Gastroesophageal sphincter (tissue), 4 donors: ENCODE measurements at regions not wholly inside any gene's neighbourhood (a gene's known extent, or its start where the extent isn't known, plus 50 kb on each side); places are given as distances from the start of the nearest gene placed in this dataset.

Experiments used
- ATAC-seq: fragments of 150-250 bp; one replicate; pipeline ENCODE4 v1.9.1; 2016; ENCODE audit warnings: mild to moderate bottlenecking, moderate library complexity
- H3K27ac ChIP-seq, 4 donors: fragments of 200-600 bp; sonication (generic) in 3 of 4; 1 replicate in 3 of 4; 2 replicates in 1 of 4; pipeline ENCODE4 v1.5.1; 2016 to 2019
- H3K27me3 ChIP-seq: fragments of 200-600 bp; sonication (generic); one replicate; pipeline ENCODE4 v1.5.1; 2019
- H3K36me3 ChIP-seq, 2 donors: fragments of 200-600 bp; sonication (generic); one replicate each; pipeline ENCODE4 v1.5.1; 2019; ENCODE audit warnings: control low read depth in 1 of 2
- H3K4me1 ChIP-seq, 3 donors: fragments of 200-600 bp; sonication (generic); 1 replicate in 2 of 3; 2 replicates in 1 of 3; pipeline ENCODE4 v1.5.1; 2016 to 2019; ENCODE audit warnings: control low read depth in 2 of 3
- H3K4me3 ChIP-seq, 2 donors: fragments of 200-600 bp; sonication (generic); one replicate each; pipeline ENCODE4 v1.5.1; 2019; ENCODE audit warnings: mild to moderate bottlenecking in 1 of 2, moderate library complexity in 1 of 2
- H3K9me3 ChIP-seq, 3 donors: fragments of 200-600 bp; sonication (generic); one replicate each; pipeline ENCODE4 v1.5.1; 2017 to 2019; ENCODE audit warnings: control low read depth in 2 of 3
- CTCF ChIP-seq, 4 experiments: fragments of 200-600 bp in 2 of 4; fragments of 450-650 bp in 2 of 4; sonication (generic) in 1 of 4; IDR thresholded peaks; one replicate each; pipeline ENCODE4 v1.5.1; 2017 to 2019; ENCODE audit warnings: antibody characterized with exemption in 4 of 4, mild to moderate bottlenecking in 2 of 4, moderate library complexity in 2 of 4
- EP300 ChIP-seq: sonication (generic); formaldehyde crosslinking; IDR thresholded peaks from one replicate; pipeline ENCODE4 v1.6.1; 2017; ENCODE audit warnings: antibody characterized with exemption, mild to moderate bottlenecking
- POLR2A ChIP-seq, 2 donors: fragments of 450-650 bp; IDR thresholded peaks; one replicate each; pipeline ENCODE4 v1.6.1; 2017; ENCODE audit warnings: antibody characterized with exemption in 2 of 2, mild to moderate bottlenecking in 2 of 2, moderate library complexity in 1 of 2
- POLR2AphosphoS5 ChIP-seq: sonication (generic); formaldehyde crosslinking; IDR thresholded peaks from one replicate; pipeline ENCODE4 v1.6.1; 2017; ENCODE audit warnings: antibody characterized with exemption
- WGBS, 2 donors: methylation state at CpG; one replicate each; pipeline ENCODE4 v1.1.5; 2018; ENCODE audit warnings: low coverage in 1 of 2; 5-methylcytosine and 5-hydroxymethylcytosine counted together

- TF ChIP-seq POLR2AphosphoS5: no peak
- TF ChIP-seq CTCF (IDR thresholded peaks at IDR 0.05): no peak
- TF ChIP-seq EP300: no peak
- no peak for TF ChIP-seq POLR2A (IDR thresholded peaks at IDR 0.05)
- whole genome bisulfite sequencing, 2 donors: 90 to 96% methylated on average over 6 of the region's 6 CpGs
These were observed 1528.7 kb upstream of the CDH9 start for GRCh38 chr5:28567048-28567447.

GRCh38 chr5:28561522-28561921 lies 1523.1 kb upstream of the CDH9 start:
- Histone ChIP-seq H3K27ac (no peak overlapping the region), H3K4me3 (no peak overlapping the region), H3K9me3 (no peaks in the 10 kb centered on the region), H3K4me1 (no peaks in the 10 kb centered on the region), H3K36me3 (no peaks in the 10 kb centered on the region), H3K27me3 (no peaks in the 10 kb centered on the region)
- no peak for ATAC-seq
- TF ChIP-seq POLR2AphosphoS5: no peak
- no peak for TF ChIP-seq EP300

More at GRCh38 chr5:28567048-28567447, 1528.7 kb upstream of the CDH9 start:
- Histone ChIP-seq H3K27ac (no peak overlapping the region), H3K4me3 (no peak overlapping the region), H3K4me1 (no peaks in the 10 kb centered on the region), H3K36me3 (no peaks in the 10 kb centered on the region), H3K9me3 (no peaks in the 10 kb centered on the region), H3K27me3 (no peaks in the 10 kb centered on the region)
- ATAC-seq: no peak

GRCh38 chr5:28558196-28558595 lies 1519.8 kb upstream of the CDH9 start:
- no peak for ATAC-seq
- WGBS, 2 donors: 45% methylated on average over 1 of the region's 1 CpG; no CpG with 5 or more reads in 1 of the 2 donors
- H3K27ac ChIP-seq: no peak overlapping the region

GRCh38 chr5:28557114-28557513 lies 1518.7 kb upstream of the CDH9 start:
- ATAC-seq: no peak
- no peaks in the 10 kb centered on the region for H3K4me1 ChIP-seq
- TF ChIP-seq POLR2AphosphoS5 (no peak), POLR2A (IDR thresholded peaks at IDR 0.05) (no peak), CTCF (IDR thresholded peaks at IDR 0.05) (no peak)
- H3K27me3 ChIP-seq: no peaks in the 10 kb centered on the region
- H3K27ac ChIP-seq: no peak overlapping the region
- H3K9me3 ChIP-seq: no peaks in the 10 kb centered on the region
- H3K36me3 ChIP-seq: no peaks in the 10 kb centered on the region
- H3K4me3 ChIP-seq: no peak overlapping the region

More at GRCh38 chr5:28558196-28558595, 1519.8 kb upstream of the CDH9 start:
- Histone ChIP-seq H3K4me3 (no peak overlapping the region), H3K36me3 (no peaks in the 10 kb centered on the region), H3K4me1 (no peaks in the 10 kb centered on the region), H3K27me3 (no peaks in the 10 kb centered on the region), H3K9me3 (no peaks in the 10 kb centered on the region)
- TF ChIP-seq EP300: no peak
- no peak for TF ChIP-seq POLR2AphosphoS5
- TF ChIP-seq CTCF (IDR thresholded peaks at IDR 0.05): no peak
- no peak for TF ChIP-seq POLR2A (IDR thresholded peaks at IDR 0.05)

GRCh38 chr5:28549588-28549987 lies 1511.2 kb upstream of the CDH9 start:
- Histone ChIP-seq H3K4me1 (no peaks in the 10 kb centered on the region), H3K27me3 (no peaks in the 10 kb centered on the region), H3K9me3 (peaks cover 0 to 9% (median 0%) of the 10 kb centered on the region in 3 donors), H3K4me3 (no peak overlapping the region), H3K27ac (no peak overlapping the region), H3K36me3 (no peaks in the 10 kb centered on the region)
- no peak for ATAC-seq
- TF ChIP-seq POLR2A (IDR thresholded peaks at IDR 0.05): no peak
- WGBS, 2 donors: 44 to 83% methylated on average over 2 of the region's 2 CpGs

DNA sequence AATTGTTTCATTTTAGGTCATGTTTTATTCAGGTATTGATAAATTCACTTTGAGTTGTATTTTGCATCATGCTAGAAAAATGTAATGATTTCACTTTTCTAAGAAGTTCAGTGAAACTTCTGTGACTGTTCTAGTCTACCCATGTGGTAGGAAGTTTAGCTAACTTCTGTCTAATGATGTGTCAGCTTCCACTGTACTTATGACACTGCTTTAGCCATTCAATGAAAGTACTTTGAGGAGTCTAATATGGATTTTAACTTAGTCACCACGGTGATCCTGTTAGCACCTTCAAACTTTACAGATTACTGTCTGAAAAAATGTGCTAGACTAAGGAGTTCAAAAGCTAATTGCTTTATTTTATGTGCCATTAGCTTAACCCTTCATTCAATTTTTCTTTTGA lies 1510.5 kb upstream of the CDH9 start:
- 9 to 50% methylated on average over 1 of the region's 1 CpG for WGBS, 2 donors
- Histone ChIP-seq H3K27me3 (no peaks in the 10 kb centered on the region), H3K4me1 (no peaks in the 10 kb centered on the region), H3K36me3 (no peaks in the 10 kb centered on the region), H3K4me3 (no peak overlapping the region), H3K9me3 (peaks cover 0 to 9% (median 0%) of the 10 kb centered on the region in 3 donors), H3K27ac (no peak overlapping the region)
- no peak for TF ChIP-seq POLR2A (IDR thresholded peaks at IDR 0.05)
- no peak for TF ChIP-seq EP300
- TF ChIP-seq CTCF (IDR thresholded peaks at IDR 0.05): no peak
- no peak for TF ChIP-seq POLR2AphosphoS5
- no peak for ATAC-seq
